Fibroblast of mammary gland (primary cell): ENCODE measurements at regions not wholly inside any gene's neighbourhood (a gene's known extent, or its start where the extent isn't known, plus 50 kb on each side); places are given as distances from the start of the nearest gene placed in this dataset.

Experiments
- DNase-seq: peaks from one replicate; pipeline ENCODE4 v3.0.0-alpha.2; 2010; ENCODE audit warnings: low read depth
- H3K4me3 ChIP-seq: 2 replicates; pipeline ENCODE4 v1.5.1; 2011; ENCODE audit warnings: low read depth, mild to moderate bottlenecking, low read length, moderate library complexity; ENCODE audit not compliant: control insufficient read depth
- TF ChIP-seq, protein P1 (sequence below): conservative IDR thresholded peaks from 2 replicates; pipeline ENCODE4 v1.5.1; 2011; ENCODE audit warnings: low read depth, low read length, inconsistent platforms; ENCODE audit not compliant: control insufficient read depth, insufficient read depth

DNA sequence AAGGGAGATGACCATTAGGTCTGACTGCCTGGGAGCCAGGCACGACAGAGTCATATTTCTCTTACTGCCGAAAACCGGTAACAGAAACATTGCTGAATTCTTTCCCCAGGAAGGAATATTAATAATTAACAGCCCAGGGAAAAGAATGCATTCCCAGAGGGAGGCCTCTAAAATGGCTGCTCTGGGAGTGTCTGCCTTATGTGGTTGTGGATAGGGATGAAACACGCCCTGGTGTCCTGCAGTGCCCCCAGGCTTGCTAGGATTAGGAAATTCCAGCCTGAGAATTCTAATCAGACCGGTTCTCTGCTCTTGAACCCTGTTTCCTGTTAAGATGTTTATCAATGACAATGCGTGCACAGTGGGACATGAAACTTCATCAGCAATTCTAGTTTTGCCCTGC lies 226.7 kb downstream of the GPAM start:
- TF ChIP-seq, protein P1, sequence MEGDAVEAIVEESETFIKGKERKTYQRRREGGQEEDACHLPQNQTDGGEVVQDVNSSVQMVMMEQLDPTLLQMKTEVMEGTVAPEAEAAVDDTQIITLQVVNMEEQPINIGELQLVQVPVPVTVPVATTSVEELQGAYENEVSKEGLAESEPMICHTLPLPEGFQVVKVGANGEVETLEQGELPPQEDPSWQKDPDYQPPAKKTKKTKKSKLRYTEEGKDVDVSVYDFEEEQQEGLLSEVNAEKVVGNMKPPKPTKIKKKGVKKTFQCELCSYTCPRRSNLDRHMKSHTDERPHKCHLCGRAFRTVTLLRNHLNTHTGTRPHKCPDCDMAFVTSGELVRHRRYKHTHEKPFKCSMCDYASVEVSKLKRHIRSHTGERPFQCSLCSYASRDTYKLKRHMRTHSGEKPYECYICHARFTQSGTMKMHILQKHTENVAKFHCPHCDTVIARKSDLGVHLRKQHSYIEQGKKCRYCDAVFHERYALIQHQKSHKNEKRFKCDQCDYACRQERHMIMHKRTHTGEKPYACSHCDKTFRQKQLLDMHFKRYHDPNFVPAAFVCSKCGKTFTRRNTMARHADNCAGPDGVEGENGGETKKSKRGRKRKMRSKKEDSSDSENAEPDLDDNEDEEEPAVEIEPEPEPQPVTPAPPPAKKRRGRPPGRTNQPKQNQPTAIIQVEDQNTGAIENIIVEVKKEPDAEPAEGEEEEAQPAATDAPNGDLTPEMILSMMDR: no peak
- H3K4me3 ChIP-seq: no peak overlapping the region
- no peak for DNase-seq

DNA sequence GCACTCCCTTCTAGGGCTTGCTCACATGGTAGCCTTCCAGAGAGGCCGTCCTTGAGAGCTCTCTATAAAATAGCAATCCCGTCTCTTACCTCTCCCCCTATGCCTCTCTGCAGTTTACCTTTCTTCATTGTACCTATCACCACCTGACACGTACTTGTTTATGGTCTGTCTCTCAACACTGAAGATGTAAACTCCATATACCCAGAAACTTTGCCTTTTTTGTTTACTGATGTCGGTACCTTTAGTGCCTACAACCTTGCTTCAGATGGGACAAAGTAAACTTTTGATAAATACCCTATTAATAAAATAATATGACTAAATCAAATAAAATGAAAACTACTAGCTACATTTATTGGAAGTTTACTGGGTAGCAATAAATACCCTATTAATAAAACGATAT lies 220.6 kb downstream of the GPAM start:
- TF ChIP-seq, protein P1: no peak
- DNase-seq: no peak
- H3K4me3 ChIP-seq: no peak overlapping the region

DNA sequence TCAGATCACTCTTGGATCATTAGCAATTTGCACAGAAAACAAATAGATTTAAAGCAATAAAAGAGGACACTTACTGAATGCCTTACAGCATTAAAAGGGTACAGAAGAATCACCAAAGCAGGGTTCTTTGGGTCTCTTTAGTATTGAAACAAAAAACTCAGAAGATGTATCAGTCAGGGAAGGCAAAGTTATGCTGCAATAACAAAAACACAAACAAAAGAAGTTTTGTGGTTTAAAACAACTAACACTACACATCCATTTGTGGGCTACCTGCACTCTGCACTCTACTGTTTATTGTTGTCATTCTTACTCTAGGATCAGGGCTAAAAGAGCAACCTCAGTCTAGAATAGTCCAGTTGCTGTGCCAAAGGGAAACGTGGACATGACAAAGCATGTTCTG lies 216.4 kb downstream of the GPAM start:
- DNase-seq: no peak
- TF ChIP-seq, protein P1: no peak
- H3K4me3 ChIP-seq: no peak overlapping the region

DNA sequence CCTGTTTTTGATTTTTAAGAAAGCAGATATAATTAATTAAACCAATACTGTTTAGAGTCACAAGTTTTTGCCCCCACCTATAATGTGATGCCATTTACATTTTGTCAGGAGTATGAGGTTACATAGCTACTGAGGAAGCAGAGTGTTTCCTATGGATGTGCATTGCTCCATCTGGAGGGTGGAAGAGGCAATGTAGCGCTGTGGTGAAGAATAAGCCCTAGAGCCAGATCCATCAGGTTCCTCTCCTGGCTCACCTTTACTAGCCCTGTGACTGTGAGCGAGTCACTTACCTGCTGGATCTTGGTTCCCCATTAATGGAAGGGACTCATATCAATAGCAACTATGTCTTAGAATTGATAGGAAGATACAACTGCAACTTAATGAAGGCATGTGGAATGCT lies 216.0 kb downstream of the GPAM start:
- DNase-seq: no peak
- no peak overlapping the region for H3K4me3 ChIP-seq
- TF ChIP-seq, protein P1: no peak

- TF ChIP-seq, protein P1: no peak
Observed at GRCh38 chr10:111968647-111969046, 214.9 kb downstream of the GPAM start.

DNA sequence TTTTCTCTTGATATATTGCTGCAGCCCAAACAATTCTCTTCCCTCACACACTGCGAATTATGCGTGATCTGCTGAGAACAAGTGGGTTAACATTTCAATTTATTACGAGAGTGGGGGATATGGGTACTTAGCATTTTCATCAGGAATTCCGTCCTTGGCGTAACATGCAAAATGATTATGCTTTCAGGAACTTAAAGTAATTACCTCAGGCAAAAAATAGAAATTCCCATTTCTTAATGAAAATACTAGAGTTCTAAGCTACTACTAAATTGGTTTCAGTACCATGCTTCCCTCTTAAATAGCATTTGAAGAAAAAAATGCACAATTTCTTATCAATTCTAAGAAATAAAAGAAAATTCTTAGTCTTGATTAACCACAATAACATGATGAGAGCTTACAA lies 213.5 kb downstream of the GPAM start:
- no peak for DNase-seq
- H3K4me3 ChIP-seq: no peak overlapping the region
- TF ChIP-seq, protein P1: no peak

More at GRCh38 chr10:111968647-111969046, 214.9 kb downstream of the GPAM start:
- peak; percentile 89 for DNase-seq
- H3K4me3 ChIP-seq: no peak overlapping the region

DNA sequence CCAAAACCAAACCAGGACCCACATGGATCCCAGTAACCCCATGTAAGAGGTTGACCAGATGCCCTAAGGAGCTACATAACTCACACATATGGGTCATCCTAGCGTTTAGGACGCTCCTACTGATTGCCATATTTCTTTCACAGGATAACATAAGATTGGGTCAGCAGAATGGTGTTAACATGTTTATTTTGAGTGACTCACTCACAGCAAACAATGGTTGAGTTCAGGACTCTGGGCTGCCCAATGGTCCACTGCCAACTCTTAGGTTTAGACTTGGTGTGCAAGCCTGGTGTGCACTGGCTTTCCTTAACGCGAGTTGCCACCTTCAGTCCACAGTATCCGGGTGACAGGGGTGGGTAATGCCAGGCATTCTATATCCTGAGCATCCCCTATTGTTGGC lies 211.5 kb downstream of the GPAM start:
- peak; percentile 55 for DNase-seq
- TF ChIP-seq, protein P1: no peak
- H3K4me3 ChIP-seq: no peak overlapping the region
